AG04449 (cell line): ENCODE measurements at regions not wholly inside any gene's neighbourhood (a gene's known extent, or its start where the extent isn't known, plus 50 kb on each side); places are given as distances from the start of the nearest gene placed in this dataset.

Experiments used
- CTCF ChIA-PET: fragments of 350-600 bp; formaldehyde crosslinking; extraction: SDS; loops from one replicate; lab custom pipeline; 2021; ENCODE audit warnings: antibody characterized with exemption; lab: Yijun Ruan, JAX
- POLR2A ChIA-PET: fragments of 400-600, 350-600 bp; formaldehyde crosslinking; extraction: SDS; loops from one replicate; lab custom pipeline; 2020; ENCODE audit warnings: antibody characterized with exemption, inconsistent platforms; lab: Yijun Ruan, JAX
- DNase-seq: peaks from one replicate; pipeline ENCODE4 v3.0.0-alpha.2; 2010; ENCODE audit warnings: low read depth, low spot score
- H3K4me3 ChIP-seq: 2 replicates; pipeline ENCODE4 v1.5.1; 2011; ENCODE audit warnings: low read depth, mild to moderate bottlenecking, control low read depth, low read length
- CTCF ChIP-seq: IDR thresholded peaks from one replicate; pipeline ENCODE4 v1.5.1; 2011; ENCODE audit warnings: mild to moderate bottlenecking, moderate library complexity, low read length, control low read depth, inconsistent platforms; ENCODE audit not compliant: insufficient read depth; ENCODE audit errors: missing control alignments

GRCh38 chr3:162165346-162165745 is 668.7 kb downstream of the OTOL1 start:
- no peak overlapping the region for H3K4me3 ChIP-seq
- no peak for TF ChIP-seq CTCF
- DNase-seq = no peak
- ChIA-PET CTCF (no interaction called here), POLR2A (no interaction called here)

GRCh38 chr3:162166543-162166942 is 669.9 kb downstream of the OTOL1 start:
- no peak overlapping the region for H3K4me3 ChIP-seq
- TF ChIP-seq CTCF = no peak
- ChIA-PET POLR2A (no interaction called here), CTCF (no interaction called here)
- DNase-seq = no peak

DNA sequence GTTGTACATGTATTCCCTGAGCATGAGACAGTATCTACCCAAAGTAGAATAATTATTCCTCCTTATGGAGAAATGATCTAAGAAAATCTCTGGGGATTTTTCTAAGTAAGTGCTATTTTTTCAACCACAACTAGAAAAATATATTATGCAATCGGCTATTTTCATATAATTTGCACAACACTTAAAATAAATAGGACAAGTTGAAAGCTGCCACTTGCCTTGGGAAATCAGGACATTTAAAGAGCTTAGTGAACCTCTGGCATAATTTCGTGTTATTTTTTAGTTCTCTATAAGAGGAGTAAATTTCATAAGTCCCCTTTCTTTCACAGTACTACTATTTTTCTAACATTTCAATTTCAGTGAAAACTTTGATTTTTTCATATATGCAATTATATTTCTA is 672.1 kb downstream of the OTOL1 start:
- no peak overlapping the region for H3K4me3 ChIP-seq
- ChIA-PET CTCF (no interaction called here), POLR2A (no interaction called here)
- no peak for TF ChIP-seq CTCF
- no peak for DNase-seq

DNA sequence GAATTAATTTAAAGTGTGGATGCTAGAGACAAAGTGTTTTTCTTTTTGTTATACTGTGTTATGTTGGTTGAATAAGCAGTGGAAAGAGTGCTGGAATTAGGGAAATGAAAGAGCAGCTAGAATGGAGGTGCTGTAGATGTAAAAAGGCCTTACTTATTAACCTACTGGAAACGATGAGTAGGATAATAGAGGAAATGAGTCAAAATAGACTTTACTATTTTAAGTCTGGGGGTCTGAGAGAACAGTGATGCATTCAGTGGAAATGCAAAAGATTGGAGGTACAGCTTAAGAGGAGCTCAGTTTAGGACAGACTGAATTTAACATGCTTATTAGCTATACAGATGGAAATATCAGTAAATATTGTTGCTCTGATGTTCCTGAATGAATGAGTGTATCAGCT is 674.0 kb downstream of the OTOL1 start:
- ChIA-PET CTCF (no interaction called here), POLR2A (no interaction called here)
- H3K4me3 ChIP-seq = no peak overlapping the region
- no peak for DNase-seq
- TF ChIP-seq CTCF = no peak

DNA sequence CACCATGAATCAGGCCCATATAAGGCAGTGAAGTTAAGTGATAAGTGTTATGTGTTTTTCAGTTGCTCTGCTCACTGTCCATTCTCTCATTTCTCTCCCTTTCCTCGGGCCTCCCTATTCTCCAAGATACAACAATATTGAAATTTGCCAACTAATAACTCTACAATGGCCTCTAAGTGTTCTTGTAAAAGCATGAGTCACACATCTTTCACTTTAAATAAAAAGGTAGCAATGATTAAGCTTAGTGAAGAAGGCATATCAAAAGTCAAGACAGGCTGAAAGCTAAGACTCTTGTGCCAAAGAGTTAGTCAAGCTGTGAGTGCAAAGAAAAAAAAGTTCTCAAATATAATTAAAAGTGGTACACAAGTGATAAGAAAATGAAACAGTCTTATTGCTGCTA is 675.4 kb downstream of the OTOL1 start:
- H3K4me3 ChIP-seq = no peak overlapping the region
- ChIA-PET CTCF (no interaction called here), POLR2A (interaction anchor here (0.5 kb wide), 1 partner anchor 15 kb away, joined by 3 read pairs; no protein-coding TSS in a partner anchor)
- no peak for DNase-seq
- no peak for TF ChIP-seq CTCF

- H3K4me3 ChIP-seq = no peak overlapping the region
- no peak for TF ChIP-seq CTCF
- ChIA-PET POLR2A (no interaction called here), CTCF (no interaction called here)
- no peak for DNase-seq
These were observed 678.5 kb downstream of the OTOL1 start for GRCh38 chr3:162175145-162175544.
